Pancreas (tissue), 10 donors: ENCODE measurements at regions not wholly inside any gene's neighbourhood (a gene's known extent, or its start where the extent isn't known, plus 50 kb on each side); places are given as distances from the start of the nearest gene placed in this dataset.

Experiments used
- ATAC-seq, 4 donors: fragments of 200-7000 bp; cut with Tn5 transposase; one replicate each; pipeline versions ENCODE4 v1.8.0 to v1.9.1; 2020; ENCODE audit warnings: mild to moderate bottlenecking in 4 of 4, moderate library complexity in 4 of 4
- DNase-seq, 6 donors: peaks; one replicate each; pipeline ENCODE4 v3.0.0-alpha.2; 2020
- FAIRE-seq: peaks from 2 replicates; lab custom pipeline; 2012; peaks lifted over from hg19 to GRCh38; lab: Jason Lieb, UNC
- H3K27ac ChIP-seq, 4 donors: fragments of 200-600 bp; sonication (generic); 1 replicate in 3 of 4; 2 replicates in 1 of 4; pipeline versions ENCODE4 v1.5.0 to v1.8.0; 2020
- H3K27me3 ChIP-seq, 4 donors: fragments of 200-600 bp; one replicate each; pipeline ENCODE4 v1.8.0; 2021
- H3K36me3 ChIP-seq, 3 donors: fragments of 200-600 bp; sonication (generic) in 1 of 3; one replicate each; pipeline versions ENCODE4 v1.5.0 to v1.8.0; 2020 to 2021
- H3K4me1 ChIP-seq, 3 donors: fragments of 200-600 bp; one replicate each; pipeline ENCODE4 v1.8.0; 2021
- H3K4me3 ChIP-seq, 4 donors: fragments of 200-600 bp; sonication (generic) in 2 of 4; one replicate each; pipeline versions ENCODE4 v1.5.0 to v1.8.0; 2020 to 2021
- H3K9me3 ChIP-seq, 4 donors: fragments of 200-600 bp; one replicate each; pipeline ENCODE4 v1.8.0; 2021
- CTCF ChIP-seq, 4 donors: fragments of 200-600 bp; sonication (generic) in 3 of 4; IDR thresholded peaks; one replicate each; pipeline versions ENCODE4 v1.5.0 to v1.8.0; 2021; ENCODE audit warnings: antibody characterized with exemption in 4 of 4
- WGBS, 2 donors: extraction: QIAGEN DNeasy Blood & Tissue Kit; methylation state at CpG; one replicate each; pipeline ENCODE4 v1.1.7; 2013; 5-methylcytosine and 5-hydroxymethylcytosine counted together
- intact Hi-C, 3 donors: fragments of 100-400 bp; cut with DNase I; formaldehyde crosslinking; loops; one replicate each; pipeline versions ENCODE4 v1.11.1 to v1.14.2; 2022
- donor health status: healthy with polysubstance abuse.
- donor health status: DM: no; HTN: no; CAD: no; lungs with moderate emphysema.
- donor health status: DM: no; HTN: no; CAD: no.
- donor health status: control.
- donor health status: control.
- donor health status: Bipolar disorder and iron deficiency.
- donor health status: DM: yes; HTN: yes; CAD: no.
- donor health status: DM: no; HTN: no; CAD: no.
- donor health status: DM: no; HTN: no; CAD: no.
- donor health status: DM: yes; HTN: yes; CAD: no.

GRCh38 chr1:223012176-223012788 lies 130.8 kb downstream of the TLR5 start:
- no peak for TF ChIP-seq CTCF (IDR thresholded peaks at IDR 0.05)
- DNase-seq (no peak), ATAC-seq (no peak), FAIRE-seq (no peak)
- 80 to 84% methylated on average over 6 of the region's 6 CpGs for WGBS, 2 donors
- H3K36me3 ChIP-seq: no peaks in the 10 kb centered on the region
- no peak overlapping the region for H3K27ac ChIP-seq
- intact Hi-C loops: no loop called here
- H3K4me3 ChIP-seq: no peak overlapping the region
- H3K4me1 ChIP-seq: no peaks in the 10 kb centered on the region
- no peaks in the 10 kb centered on the region for H3K9me3 ChIP-seq
- H3K27me3 ChIP-seq: no peaks in the 10 kb centered on the region

GRCh38 chr1:223012938-223013337 lies 130.1 kb downstream of the TLR5 start:
- TF ChIP-seq CTCF (IDR thresholded peaks at IDR 0.05): no peak
- H3K27me3 ChIP-seq: no peaks in the 10 kb centered on the region
- no peak overlapping the region for H3K27ac ChIP-seq
- ATAC-seq (no peak), FAIRE-seq (no peak), DNase-seq (no peak)
- no peaks in the 10 kb centered on the region for H3K36me3 ChIP-seq
- H3K9me3 ChIP-seq: no peaks in the 10 kb centered on the region
- intact Hi-C loops: no loop called here
- no peak overlapping the region for H3K4me3 ChIP-seq
- 14 to 24% methylated on average over 2 of the region's 2 CpGs for whole genome bisulfite sequencing, 2 donors
- no peaks in the 10 kb centered on the region for H3K4me1 ChIP-seq

- intact Hi-C loops: no loop called here
- DNase-seq: no peak
- Histone ChIP-seq H3K4me3 (no peak overlapping the region), H3K27ac (no peak overlapping the region), H3K4me1 (no peaks in the 10 kb centered on the region), H3K9me3 (no peaks in the 10 kb centered on the region), H3K36me3 (no peaks in the 10 kb centered on the region), H3K27me3 (no peaks in the 10 kb centered on the region)
- 94% methylated on average over 4 of the region's 4 CpGs for WGBS, 2 donors
- TF ChIP-seq CTCF (IDR thresholded peaks at IDR 0.05): no peak
- no peak for ATAC-seq
- no peak for FAIRE-seq
Measured at GRCh38 chr1:223014142-223014873, 128.7 kb downstream of the TLR5 start.

GRCh38 chr1:223016381-223016780 lies 126.7 kb downstream of the TLR5 start:
- Histone ChIP-seq H3K9me3 (no peaks in the 10 kb centered on the region), H3K4me3 (no peak overlapping the region), H3K27me3 (no peaks in the 10 kb centered on the region), H3K36me3 (no peaks in the 10 kb centered on the region), H3K27ac (no peak overlapping the region), H3K4me1 (no peaks in the 10 kb centered on the region)
- DNase-seq (no peak), ATAC-seq (no peak), FAIRE-seq (no peak)
- 90 to 94% methylated on average over 1 of the region's 1 CpG for WGBS, 2 donors
- no peak for TF ChIP-seq CTCF (IDR thresholded peaks at IDR 0.05)
- intact Hi-C loops: no loop called here

- H3K27me3 ChIP-seq: no peaks in the 10 kb centered on the region
- TF ChIP-seq CTCF (IDR thresholded peaks at IDR 0.05): no peak
- H3K4me3 ChIP-seq: no peak overlapping the region
- DNase-seq (no peak), ATAC-seq (no peak), FAIRE-seq (no peak)
- intact Hi-C loops: no loop called here
- H3K4me1 ChIP-seq: no peaks in the 10 kb centered on the region
- WGBS, 2 donors: 84 to 91% methylated on average over 6 of the region's 6 CpGs
- H3K9me3 ChIP-seq: no peaks in the 10 kb centered on the region
- no peak overlapping the region for H3K27ac ChIP-seq
- H3K36me3 ChIP-seq: no peaks in the 10 kb centered on the region
Measured at GRCh38 chr1:223016890-223017289, 126.2 kb downstream of the TLR5 start.
